MM.1S (cell line): ENCODE measurements at regions not wholly inside any gene's neighbourhood (a gene's known extent, or its start where the extent isn't known, plus 50 kb on each side); places are given as distances from the start of the nearest gene placed in this dataset.
"Not testable (repeated sequence)": the region's sequence is repeated elsewhere in the genome, so short reads cannot be mapped to it uniquely, and the experiment has no call there.

ENCODE experiments used
- DNase-seq: peaks from one replicate; pipeline ENCODE4 v3.0.0-alpha.2; 2015
- H2AFZ ChIP-seq: fragments of 300-600 bp; sonication (generic); 2 replicates; pipeline ENCODE4 v1.6.0; 2016; ENCODE audit warnings: antibody characterized with exemption, low read length
- H3F3A ChIP-seq: fragments of 300-600 bp; sonication (generic); 2 replicates; pipeline ENCODE4 v1.6.1; 2016; ENCODE audit warnings: mild to moderate bottlenecking, antibody characterized with exemption, low read length, moderate library complexity, mixed read lengths; ENCODE audit not compliant: insufficient read depth
- H3K27ac ChIP-seq: fragments of 300-600 bp; sonication (generic); 2 replicates; pipeline ENCODE4 v1.5.1; 2016; ENCODE audit warnings: mild to moderate bottlenecking, low read length
- H3K27me3 ChIP-seq: fragments of 300-600 bp; sonication (generic); replicated peaks from 2 replicates; pipeline ENCODE4 v1.6.0; 2016; ENCODE audit warnings: low read length; ENCODE audit not compliant: insufficient read depth
- H3K36me3 ChIP-seq: fragments of 300-600 bp; sonication (generic); replicated peaks from 2 replicates; pipeline ENCODE4 v1.6.1; 2016; ENCODE audit warnings: mild to moderate bottlenecking, low read length, mixed read lengths; ENCODE audit not compliant: insufficient read depth
- H3K4me1 ChIP-seq: fragments of 300-600 bp; sonication (generic); 2 replicates; pipeline ENCODE4 v1.6.1; 2016; ENCODE audit warnings: low read length, mixed read lengths
- H3K4me2 ChIP-seq: fragments of 300-600 bp; sonication (generic); 2 replicates; pipeline ENCODE4 v1.6.0; 2016; ENCODE audit warnings: low read depth, low read length
- H3K4me3 ChIP-seq: fragments of 300-600 bp; sonication (generic); 2 replicates; pipeline ENCODE4 v1.5.1; 2016; ENCODE audit warnings: low read length, mixed read lengths
- H3K79me2 ChIP-seq: fragments of 300-600 bp; sonication (generic); 2 replicates; pipeline ENCODE4 v1.6.1; 2016; ENCODE audit warnings: mixed run types, low read length, mixed read lengths
- H3K9ac ChIP-seq: fragments of 300-600 bp; sonication (generic); 2 replicates; pipeline ENCODE4 v1.6.1; 2016; ENCODE audit warnings: low read length, mixed read lengths
- H3K9me2 ChIP-seq: fragments of 300-600 bp; sonication (generic); replicated peaks from 2 replicates; pipeline ENCODE4 v1.6.1; 2016; ENCODE audit warnings: mild to moderate bottlenecking, low read length, mixed read lengths; ENCODE audit not compliant: insufficient read depth
- H3K9me3 ChIP-seq: fragments of 300-600 bp; sonication (generic); replicated peaks from 2 replicates; pipeline ENCODE4 v1.6.1; 2016; ENCODE audit warnings: mild to moderate bottlenecking, low read length, mixed read lengths; ENCODE audit not compliant: insufficient read depth
- H4K20me1 ChIP-seq: fragments of 300-600 bp; sonication (generic); 2 replicates; pipeline ENCODE4 v1.6.1; 2016; ENCODE audit warnings: mild to moderate bottlenecking, low read length, moderate library complexity, mixed read lengths; ENCODE audit not compliant: insufficient read depth
- EZH2 ChIP-seq: fragments of 300-600 bp; sonication (generic); optimal IDR thresholded peaks from 2 replicates; pipeline ENCODE3; 2017; ENCODE audit warnings: low read depth, mild to moderate bottlenecking, antibody characterized with exemption, low read length, mixed read lengths
- EZH2phosphoT487 ChIP-seq: fragments of 300-600 bp; sonication (generic); IDR thresholded peaks from 2 replicates; pipeline ENCODE4 v1.6.1; 2018; ENCODE audit warnings: antibody characterized with exemption, low read length
- TF ChIP-seq, protein P1 (sequence below): fragments of 300-600 bp; sonication (generic); IDR thresholded peaks from 2 replicates; pipeline ENCODE4 v1.5.1; 2016; ENCODE audit warnings: antibody characterized with exemption, low read length, mixed read lengths

DNA sequence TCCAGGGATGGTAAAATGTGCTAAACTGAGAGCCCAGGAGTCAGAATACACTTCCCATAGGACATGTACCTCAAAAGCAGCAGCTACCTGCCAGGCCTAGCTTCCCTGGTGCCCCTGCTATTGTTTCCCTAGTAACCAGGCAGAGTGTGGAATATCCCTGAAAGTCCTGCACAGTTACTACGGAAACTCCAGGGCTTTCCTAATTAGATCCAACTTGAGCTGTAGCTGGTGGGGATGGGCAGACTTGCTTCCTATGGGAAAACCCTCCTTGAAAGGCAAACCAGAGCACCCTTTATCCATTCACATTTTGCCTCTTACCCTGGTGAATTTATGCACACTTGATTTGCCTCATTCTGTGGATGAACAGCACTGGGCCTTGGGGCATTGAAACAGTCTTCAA is 559.9 kb upstream of the PBX1 start:
- H3K4me3 ChIP-seq, result no peak overlapping the region
- no peaks in the 10 kb centered on the region for H3K79me2 ChIP-seq
- H3K9ac ChIP-seq, result no peak overlapping the region
- H3K4me2 ChIP-seq, result no peak overlapping the region
- H3K9me3 ChIP-seq, result no peaks in the 10 kb centered on the region
- TF ChIP-seq EZH2phosphoT487, result no peak
- TF ChIP-seq, protein P1, sequence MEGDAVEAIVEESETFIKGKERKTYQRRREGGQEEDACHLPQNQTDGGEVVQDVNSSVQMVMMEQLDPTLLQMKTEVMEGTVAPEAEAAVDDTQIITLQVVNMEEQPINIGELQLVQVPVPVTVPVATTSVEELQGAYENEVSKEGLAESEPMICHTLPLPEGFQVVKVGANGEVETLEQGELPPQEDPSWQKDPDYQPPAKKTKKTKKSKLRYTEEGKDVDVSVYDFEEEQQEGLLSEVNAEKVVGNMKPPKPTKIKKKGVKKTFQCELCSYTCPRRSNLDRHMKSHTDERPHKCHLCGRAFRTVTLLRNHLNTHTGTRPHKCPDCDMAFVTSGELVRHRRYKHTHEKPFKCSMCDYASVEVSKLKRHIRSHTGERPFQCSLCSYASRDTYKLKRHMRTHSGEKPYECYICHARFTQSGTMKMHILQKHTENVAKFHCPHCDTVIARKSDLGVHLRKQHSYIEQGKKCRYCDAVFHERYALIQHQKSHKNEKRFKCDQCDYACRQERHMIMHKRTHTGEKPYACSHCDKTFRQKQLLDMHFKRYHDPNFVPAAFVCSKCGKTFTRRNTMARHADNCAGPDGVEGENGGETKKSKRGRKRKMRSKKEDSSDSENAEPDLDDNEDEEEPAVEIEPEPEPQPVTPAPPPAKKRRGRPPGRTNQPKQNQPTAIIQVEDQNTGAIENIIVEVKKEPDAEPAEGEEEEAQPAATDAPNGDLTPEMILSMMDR, result no peak
- H3K9me2 ChIP-seq, result no peaks in the 10 kb centered on the region
- no peaks in the 10 kb centered on the region for H4K20me1 ChIP-seq
- H3K4me1 ChIP-seq, result no peaks in the 10 kb centered on the region
- H3K27me3 ChIP-seq, result no peaks in the 10 kb centered on the region
- DNase-seq, result no peak
- H3K36me3 ChIP-seq, result no peaks in the 10 kb centered on the region
- no peak overlapping the region for H2AFZ ChIP-seq
- H3K27ac ChIP-seq, result no peak overlapping the region
- H3F3A ChIP-seq, result no peaks in the 10 kb centered on the region

DNA sequence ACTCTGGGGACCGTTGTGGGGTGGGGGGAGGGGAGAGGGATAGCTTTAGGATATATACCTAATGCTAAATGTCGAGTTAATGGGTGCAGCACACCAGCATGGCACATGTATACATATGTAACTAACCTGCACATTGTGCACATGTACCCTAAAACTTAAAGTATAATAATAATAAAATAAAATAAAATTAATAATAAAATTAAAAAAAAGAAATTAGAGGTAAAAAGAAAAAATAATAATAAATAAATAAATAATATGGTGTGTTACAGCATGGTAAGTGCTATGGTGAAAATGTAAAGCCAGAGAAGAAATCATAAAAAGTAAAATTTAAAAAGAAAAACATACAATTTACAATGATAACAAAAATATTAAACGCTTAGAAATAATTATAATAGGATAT is 552.8 kb upstream of the PBX1 start:
- not testable (repeated sequence) for DNase-seq, H3K27ac ChIP-seq, H2AFZ ChIP-seq, H3K27me3 ChIP-seq, H3K9me2 ChIP-seq, H3K4me3 ChIP-seq, H3K4me1 ChIP-seq, H3K79me2 ChIP-seq, H4K20me1 ChIP-seq, H3K9ac ChIP-seq, H3F3A ChIP-seq, H3K36me3 ChIP-seq, H3K4me2 ChIP-seq, H3K9me3 ChIP-seq

DNA sequence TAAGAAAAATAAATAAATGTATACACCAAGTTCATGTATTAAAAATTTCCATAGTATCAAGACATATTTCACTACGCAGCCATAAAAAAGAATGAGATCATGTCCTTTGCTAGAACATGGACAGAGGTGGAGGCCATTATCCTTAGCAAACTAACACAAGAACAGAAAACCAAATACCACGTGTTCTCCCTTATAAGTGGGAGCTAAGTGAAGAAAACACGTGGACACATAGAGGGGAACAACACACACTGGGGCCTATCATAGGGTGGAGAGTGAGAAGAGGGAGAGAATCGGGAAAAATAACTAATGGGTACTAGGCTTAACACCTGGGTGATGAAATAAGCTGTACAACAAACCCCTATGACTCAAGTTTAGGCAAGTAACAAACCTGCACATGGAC is 552.4 kb upstream of the PBX1 start:
- Histone ChIP-seq H3F3A (no peaks in the 10 kb centered on the region), H3K27me3 (no peaks in the 10 kb centered on the region), H3K9me3 (no peaks in the 10 kb centered on the region), H3K36me3 (no peaks in the 10 kb centered on the region), H3K4me3 (no peak overlapping the region), H3K9ac (no peak overlapping the region), H3K4me2 (no peak overlapping the region), H3K79me2 (no peaks in the 10 kb centered on the region), H4K20me1 (no peaks in the 10 kb centered on the region), H3K27ac (no peak overlapping the region), H2AFZ (no peak overlapping the region), H3K4me1 (no peaks in the 10 kb centered on the region), H3K9me2 (no peaks in the 10 kb centered on the region)
- DNase-seq, result no peak
- TF ChIP-seq, protein P1, result no peak
- no peak for TF ChIP-seq EZH2
- TF ChIP-seq EZH2phosphoT487, result no peak

DNA sequence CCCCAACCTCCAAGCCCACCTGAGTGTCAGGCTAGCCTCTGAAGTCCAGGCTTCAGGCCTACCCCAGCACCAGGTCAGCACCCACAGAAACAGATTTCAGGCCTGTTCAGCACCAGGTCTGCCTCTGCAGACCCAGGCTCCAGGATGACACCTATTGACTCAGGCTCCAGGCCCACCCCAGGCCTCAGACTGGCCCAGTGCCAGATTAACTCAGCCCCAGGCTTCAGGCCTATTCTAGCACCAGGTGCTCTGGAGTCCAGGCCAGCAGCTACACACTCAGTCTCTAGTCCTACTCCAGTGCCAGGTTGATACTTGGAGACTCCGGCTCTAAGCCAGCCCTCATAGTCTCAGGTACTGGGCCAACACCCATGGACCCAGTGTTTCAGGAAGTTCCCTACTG is 541.7 kb upstream of the PBX1 start:
- Histone ChIP-seq H3K27me3 (no peaks in the 10 kb centered on the region), H3K36me3 (no peaks in the 10 kb centered on the region), H3K9ac (no peak overlapping the region), H3F3A (no peaks in the 10 kb centered on the region), H3K9me3 (no peaks in the 10 kb centered on the region), H4K20me1 (no peaks in the 10 kb centered on the region), H3K4me3 (no peak overlapping the region), H3K79me2 (no peaks in the 10 kb centered on the region), H3K9me2 (no peaks in the 10 kb centered on the region), H2AFZ (no peak overlapping the region), H3K4me2 (no peak overlapping the region), H3K4me1 (no peaks in the 10 kb centered on the region), H3K27ac (no peak overlapping the region)
- TF ChIP-seq EZH2phosphoT487 (no peak), EZH2 (no peak)
- TF ChIP-seq, protein P1, result no peak
- no peak for DNase-seq
